ENCODE measurements at regions not wholly inside any gene's neighbourhood (a gene's known extent, or its start where the extent isn't known, plus 50 kb on each side); places are given as distances from the start of the nearest gene placed in this dataset.
"Not testable (repeated sequence)": the region's sequence is repeated elsewhere in the genome, so short reads cannot be mapped to it uniquely, and the experiment has no call there.

GRCh38 chr4:133314991-133315390, 165.9 kb downstream of the PCDH10 start:
- Mint-ChIP-seq H3K36me3 (ENCODE audit: low read depth) (no peaks in the 10 kb centered on the region), H3K27ac (ENCODE audit: unreplicated experiment) (no peak overlapping the region), H3K27me3 (ENCODE audit: low read depth) (peaks cover 6% of the 10 kb centered on the region), H3K9me3 (ENCODE audit: low read depth) (no peaks in the 10 kb centered on the region), H3K4me3 (ENCODE audit: unreplicated experiment) (no peak overlapping the region), H3K4me1 (ENCODE audit: low read depth) (peaks cover 2% of the 10 kb centered on the region)
- no peak for TF ChIP-seq CTCF (IDR thresholded peaks at IDR 0.05)
- no peak for DNase-seq (ENCODE audit: low spot score)

GRCh38 chr4:133287396-133287795, 138.3 kb downstream of the PCDH10 start:
- no peak overlapping the region for H3K27ac Mint-ChIP-seq (ENCODE audit: unreplicated experiment)
- H3K4me3 Mint-ChIP-seq (ENCODE audit: unreplicated experiment): no peak overlapping the region
- TF ChIP-seq CTCF (IDR thresholded peaks at IDR 0.05): no peak
- H3K27me3 Mint-ChIP-seq (ENCODE audit: low read depth): no peaks in the 10 kb centered on the region
- H3K4me1 Mint-ChIP-seq (ENCODE audit: low read depth): no peaks in the 10 kb centered on the region
- H3K36me3 Mint-ChIP-seq (ENCODE audit: low read depth): no peaks in the 10 kb centered on the region
- DNase-seq (ENCODE audit: low spot score): no peak
- no peaks in the 10 kb centered on the region for H3K9me3 Mint-ChIP-seq (ENCODE audit: low read depth)

- Mint-ChIP-seq H3K27ac (ENCODE audit: unreplicated experiment) (no peak overlapping the region), H3K36me3 (ENCODE audit: low read depth) (no peaks in the 10 kb centered on the region), H3K4me1 (ENCODE audit: low read depth) (no peaks in the 10 kb centered on the region), H3K9me3 (ENCODE audit: low read depth) (peaks cover 7% of the 10 kb centered on the region), H3K4me3 (ENCODE audit: unreplicated experiment) (no peak overlapping the region), H3K27me3 (ENCODE audit: low read depth) (no peaks in the 10 kb centered on the region)
- DNase-seq (ENCODE audit: low spot score): no peak
- TF ChIP-seq CTCF (IDR thresholded peaks at IDR 0.05): no peak
Observed at GRCh38 chr4:133278591-133278990, 129.5 kb downstream of the PCDH10 start.

DNA sequence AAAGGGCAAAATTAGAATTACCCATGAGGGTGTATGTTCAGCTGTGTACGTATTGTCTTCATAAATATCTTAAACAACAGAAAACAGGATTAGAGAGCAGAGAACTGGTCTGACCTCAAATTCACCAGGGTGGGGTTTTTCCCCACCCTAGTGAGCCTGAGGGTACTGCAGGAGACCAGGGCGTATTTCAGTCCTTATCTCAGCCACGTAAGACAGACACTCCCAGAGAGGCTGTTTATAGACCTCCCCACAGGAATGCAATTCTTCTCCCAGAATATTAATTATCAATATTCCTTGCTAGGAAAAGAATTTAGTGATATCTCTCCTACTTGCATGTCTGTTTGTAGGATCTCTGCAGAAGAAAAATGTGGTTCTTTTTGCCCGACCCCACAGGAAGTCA, 128.8 kb downstream of the PCDH10 start:
- not testable (repeated sequence) for H3K27ac Mint-ChIP-seq (ENCODE audit: unreplicated experiment); H3K36me3 Mint-ChIP-seq (ENCODE audit: low read depth); H3K27me3 Mint-ChIP-seq (ENCODE audit: low read depth); H3K4me3 Mint-ChIP-seq (ENCODE audit: unreplicated experiment); DNase-seq (ENCODE audit: low spot score); H3K9me3 Mint-ChIP-seq (ENCODE audit: low read depth); H3K4me1 Mint-ChIP-seq (ENCODE audit: low read depth)

DNA sequence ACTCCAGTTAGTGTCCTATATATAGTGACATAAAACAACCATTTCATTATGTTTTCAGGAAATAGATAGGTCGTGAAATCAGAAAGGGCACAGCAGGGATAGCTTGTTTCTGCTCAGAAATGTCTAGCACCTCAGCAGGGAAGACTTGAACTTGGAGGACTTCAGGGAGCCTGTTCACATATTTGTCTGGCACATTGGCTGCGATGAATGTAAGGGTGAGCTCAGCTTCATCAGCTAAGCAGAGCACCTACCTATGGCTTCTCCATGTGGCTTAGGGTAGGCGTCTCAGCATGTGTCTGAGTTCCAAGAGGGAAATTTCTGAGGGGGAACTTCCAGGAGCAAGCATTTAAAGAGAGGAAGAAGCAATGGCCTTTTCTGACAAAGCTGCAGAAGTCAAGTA, 126.2 kb downstream of the PCDH10 start:
- Mint-ChIP-seq H3K36me3 (ENCODE audit: low read depth) (no peaks in the 10 kb centered on the region), H3K4me3 (ENCODE audit: unreplicated experiment) (no peak overlapping the region), H3K27me3 (ENCODE audit: low read depth) (no peaks in the 10 kb centered on the region), H3K9me3 (ENCODE audit: low read depth) (peaks cover 7% of the 10 kb centered on the region), H3K4me1 (ENCODE audit: low read depth) (peaks cover 5% of the 10 kb centered on the region), H3K27ac (ENCODE audit: unreplicated experiment) (no peak overlapping the region)
- no peak for TF ChIP-seq CTCF (IDR thresholded peaks at IDR 0.05)
- no peak for DNase-seq (ENCODE audit: low spot score)

GRCh38 chr4:133273401-133273800, 124.3 kb downstream of the PCDH10 start:
- DNase-seq (ENCODE audit: low spot score): no peak
- TF ChIP-seq CTCF (IDR thresholded peaks at IDR 0.05): no peak
- no peaks in the 10 kb centered on the region for H3K36me3 Mint-ChIP-seq (ENCODE audit: low read depth)
- no peak overlapping the region for H3K4me3 Mint-ChIP-seq (ENCODE audit: unreplicated experiment)
- H3K27ac Mint-ChIP-seq (ENCODE audit: unreplicated experiment): no peak overlapping the region
- H3K4me1 Mint-ChIP-seq (ENCODE audit: low read depth): peaks cover 8% of the 10 kb centered on the region
- H3K27me3 Mint-ChIP-seq (ENCODE audit: low read depth): no peaks in the 10 kb centered on the region
- H3K9me3 Mint-ChIP-seq (ENCODE audit: low read depth): peaks cover 7% of the 10 kb centered on the region
